Effector memory CD8-positive, alpha-beta T cell (primary cell): ENCODE measurements at regions not wholly inside any gene's neighbourhood (a gene's known extent, or its start where the extent isn't known, plus 50 kb on each side); places are given as distances from the start of the nearest gene placed in this dataset.

Experiments
- ATAC-seq: fragments of 150-1000 bp; cut with Tn5 transposase; replicated peaks from 2 replicates; pipeline ENCODE4 v1.10.0; 2021; ENCODE audit warnings: mild to moderate bottlenecking, moderate library complexity
- DNase-seq, 3 experiments: peaks; one replicate each; pipeline ENCODE4 v3.0.0; 2021
- H3K27ac Mint-ChIP-seq, 2 donors: one replicate each; pipeline ENCODE4 v1.8.0; 2022; ENCODE audit warnings: mild to moderate bottlenecking in 2 of 2, mixed read lengths in 2 of 2, moderate library complexity in 2 of 2
- H3K27me3 Mint-ChIP-seq, 2 donors: one replicate each; pipeline ENCODE4 v1.8.0; 2022; ENCODE audit warnings: mixed read lengths in 2 of 2
- H3K36me3 Mint-ChIP-seq: one replicate; pipeline ENCODE4 v1.8.0; 2022; ENCODE audit warnings: mild to moderate bottlenecking, moderate library complexity, mixed read lengths; ENCODE audit not compliant: insufficient read depth
- H3K4me1 Mint-ChIP-seq, 2 donors: one replicate each; pipeline ENCODE4 v1.8.0; 2022; ENCODE audit warnings: low read depth in 2 of 2, mixed read lengths in 2 of 2
- H3K4me3 Mint-ChIP-seq, 2 donors: one replicate each; pipeline ENCODE4 v1.8.0; 2022; ENCODE audit warnings: mild to moderate bottlenecking in 2 of 2, mixed read lengths in 2 of 2, moderate library complexity in 2 of 2
- H3K9me3 Mint-ChIP-seq, 2 donors: one replicate each; pipeline ENCODE4 v1.8.0; 2022; ENCODE audit warnings: mixed read lengths in 2 of 2

- no peak overlapping the region for H3K4me3 Mint-ChIP-seq
- H3K9me3 Mint-ChIP-seq = peaks cover 11% of the 10 kb centered on the region in 2 donors
- ATAC-seq (no peak), DNase-seq (no peak)
- no peaks in the 10 kb centered on the region for H3K36me3 Mint-ChIP-seq
- H3K27me3 Mint-ChIP-seq = no peaks in the 10 kb centered on the region
- no peak overlapping the region for H3K27ac Mint-ChIP-seq
- no peaks in the 10 kb centered on the region for H3K4me1 Mint-ChIP-seq
Observed at GRCh38 chr7:54354436-54354835, 187.7 kb upstream of the VSTM2A start.

DNA sequence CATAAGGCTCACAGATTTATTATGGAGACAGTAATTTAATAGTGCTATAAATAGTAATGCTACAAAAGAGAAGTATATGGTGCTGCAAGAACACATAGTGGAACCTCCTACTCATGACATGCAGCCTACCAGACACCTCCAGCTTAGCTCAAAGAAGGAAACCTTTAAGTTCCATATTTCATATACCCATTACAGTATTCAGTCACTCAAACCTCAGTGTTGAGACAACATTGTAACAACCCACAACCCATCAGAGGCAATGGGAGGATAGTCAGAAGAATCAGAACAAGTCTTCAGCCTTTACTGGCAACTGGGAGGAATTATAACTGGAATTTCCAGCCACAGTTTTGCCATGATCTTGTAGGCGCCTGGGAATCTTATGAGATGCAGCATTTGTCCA is 186.3 kb upstream of the VSTM2A start:
- Mint-ChIP-seq H3K27ac (no peak overlapping the region), H3K36me3 (no peaks in the 10 kb centered on the region), H3K4me3 (no peak overlapping the region), H3K4me1 (no peaks in the 10 kb centered on the region), H3K27me3 (no peaks in the 10 kb centered on the region), H3K9me3 (peaks cover 11 to 17% of the 10 kb centered on the region in 2 donors)
- ATAC-seq = no peak
- no peak for DNase-seq

- H3K27ac Mint-ChIP-seq = no peak overlapping the region
- H3K4me3 Mint-ChIP-seq = no peak overlapping the region
- DNase-seq = no peak
- H3K9me3 Mint-ChIP-seq = peaks cover 7 to 14% of the 10 kb centered on the region in 2 donors
- no peak for ATAC-seq
- H3K4me1 Mint-ChIP-seq = no peaks in the 10 kb centered on the region
- no peaks in the 10 kb centered on the region for H3K36me3 Mint-ChIP-seq
- no peaks in the 10 kb centered on the region for H3K27me3 Mint-ChIP-seq
Observed at GRCh38 chr7:54360075-54360840, 181.9 kb upstream of the VSTM2A start.

DNA sequence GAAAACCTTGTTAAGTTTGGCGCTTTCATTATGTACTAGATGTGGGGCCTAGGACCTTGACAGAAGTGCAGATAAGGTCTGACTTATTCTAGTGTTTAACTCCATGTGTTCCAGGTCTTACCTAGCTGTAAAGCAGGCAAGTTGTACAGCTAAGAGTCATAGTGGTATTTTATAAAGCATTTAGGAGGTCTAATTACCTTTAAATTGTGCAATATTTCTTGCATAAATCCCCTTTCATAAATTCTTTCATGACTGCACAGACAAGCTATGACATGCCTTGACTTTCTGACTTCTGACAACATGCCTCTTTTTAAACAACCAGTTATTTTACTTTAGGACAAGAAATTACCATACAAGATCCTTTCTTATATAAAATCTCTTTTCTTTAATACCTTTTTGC is 151.6 kb upstream of the VSTM2A start:
- Mint-ChIP-seq H3K4me1 (no peaks in the 10 kb centered on the region), H3K27ac (no peak overlapping the region), H3K36me3 (no peaks in the 10 kb centered on the region), H3K27me3 (no peaks in the 10 kb centered on the region), H3K4me3 (no peak overlapping the region), H3K9me3 (peaks cover 6% of the 10 kb centered on the region in 2 donors)
- DNase-seq (no peak), ATAC-seq (no peak)

GRCh38 chr7:54392935-54393334 is 149.2 kb upstream of the VSTM2A start:
- DNase-seq (no peak), ATAC-seq (no peak)
- no peaks in the 10 kb centered on the region for H3K36me3 Mint-ChIP-seq

DNA sequence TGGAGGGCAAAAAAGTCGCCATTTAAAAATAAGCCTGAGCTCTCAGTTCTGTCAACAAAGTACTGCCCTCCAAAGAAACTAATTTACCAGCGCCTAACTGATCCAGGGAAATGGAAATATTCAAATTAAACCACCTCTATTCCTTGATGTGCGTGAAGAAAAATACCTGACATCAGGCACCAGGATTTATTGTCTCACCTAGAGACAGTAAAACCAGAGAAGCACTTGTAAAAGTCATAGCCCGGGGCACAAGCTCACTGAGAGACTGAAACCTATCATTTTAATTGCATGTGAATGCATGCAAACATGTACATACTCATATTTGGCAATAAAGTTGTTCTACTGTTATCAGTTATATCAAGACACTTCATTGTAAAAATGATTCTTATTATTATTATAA is 147.3 kb upstream of the VSTM2A start:
- no peak for DNase-seq

More at GRCh38 chr7:54392935-54393334, 149.2 kb upstream of the VSTM2A start:
- peaks cover 0 to 6% of the 10 kb centered on the region in 2 donors for H3K9me3 Mint-ChIP-seq
- no peak overlapping the region for H3K4me3 Mint-ChIP-seq
- no peaks in the 10 kb centered on the region for H3K27me3 Mint-ChIP-seq
- no peak overlapping the region for H3K27ac Mint-ChIP-seq
- no peaks in the 10 kb centered on the region for H3K4me1 Mint-ChIP-seq

DNA sequence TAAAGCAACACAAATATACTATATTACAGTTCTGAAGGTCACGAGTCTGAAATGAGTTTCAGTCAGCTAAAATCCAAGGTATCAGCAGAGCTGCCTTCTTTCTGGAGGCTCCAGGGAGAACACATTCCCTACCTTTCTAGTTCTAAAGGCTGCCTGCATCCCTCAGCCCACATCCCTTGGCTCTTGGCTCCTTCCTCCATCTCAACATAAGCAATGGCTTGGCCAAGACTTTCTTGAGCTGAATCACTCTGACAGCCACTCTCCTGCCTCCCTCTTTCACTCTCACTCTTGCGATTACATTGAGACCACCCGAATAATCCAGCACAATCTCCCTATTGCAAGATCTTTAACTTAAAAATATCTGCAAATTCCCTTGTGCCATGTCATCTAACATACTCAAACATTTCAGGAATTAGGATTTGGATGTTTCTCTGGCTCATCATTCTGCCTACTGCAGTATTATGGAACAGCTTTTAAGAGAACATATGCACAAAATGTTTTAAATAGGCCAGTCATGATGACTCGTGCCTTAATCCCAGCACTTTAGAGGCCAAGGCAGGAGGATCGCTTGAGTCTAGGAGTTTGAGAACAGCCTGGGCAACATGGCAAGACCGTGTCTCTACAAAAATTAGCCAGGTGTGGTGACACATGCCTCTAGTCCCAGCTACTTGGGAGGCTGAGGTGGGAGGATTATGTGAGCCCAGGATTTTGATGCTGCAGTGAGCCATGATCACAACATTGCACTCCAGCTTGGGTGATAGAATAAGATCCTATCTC is 144.2 kb upstream of the VSTM2A start:
- Mint-ChIP-seq H3K4me1 (no peaks in the 10 kb centered on the region), H3K9me3 (peaks cover 6 to 10% of the 10 kb centered on the region in 2 donors), H3K27me3 (no peaks in the 10 kb centered on the region), H3K27ac (no peak overlapping the region), H3K4me3 (no peak overlapping the region), H3K36me3 (no peaks in the 10 kb centered on the region)
- DNase-seq (no peak), ATAC-seq (peak; percentile 26)

More for the DNA sequence above, 147.3 kb upstream of the VSTM2A start:
- Mint-ChIP-seq H3K27me3 (no peaks in the 10 kb centered on the region), H3K4me1 (no peaks in the 10 kb centered on the region), H3K36me3 (no peaks in the 10 kb centered on the region), H3K9me3 (peaks cover 0 to 7% of the 10 kb centered on the region in 2 donors), H3K4me3 (no peak overlapping the region), H3K27ac (no peak overlapping the region)
- peak; percentile 26 for ATAC-seq

GRCh38 chr7:54398863-54399262 is 143.3 kb upstream of the VSTM2A start:
- no peak for DNase-seq
- H3K4me3 Mint-ChIP-seq = no peak overlapping the region
- H3K4me1 Mint-ChIP-seq = no peaks in the 10 kb centered on the region
- H3K9me3 Mint-ChIP-seq = peaks cover 6 to 9% of the 10 kb centered on the region in 2 donors
- ATAC-seq = no peak
- no peaks in the 10 kb centered on the region for H3K36me3 Mint-ChIP-seq
- H3K27me3 Mint-ChIP-seq = no peaks in the 10 kb centered on the region
- H3K27ac Mint-ChIP-seq = no peak overlapping the region

DNA sequence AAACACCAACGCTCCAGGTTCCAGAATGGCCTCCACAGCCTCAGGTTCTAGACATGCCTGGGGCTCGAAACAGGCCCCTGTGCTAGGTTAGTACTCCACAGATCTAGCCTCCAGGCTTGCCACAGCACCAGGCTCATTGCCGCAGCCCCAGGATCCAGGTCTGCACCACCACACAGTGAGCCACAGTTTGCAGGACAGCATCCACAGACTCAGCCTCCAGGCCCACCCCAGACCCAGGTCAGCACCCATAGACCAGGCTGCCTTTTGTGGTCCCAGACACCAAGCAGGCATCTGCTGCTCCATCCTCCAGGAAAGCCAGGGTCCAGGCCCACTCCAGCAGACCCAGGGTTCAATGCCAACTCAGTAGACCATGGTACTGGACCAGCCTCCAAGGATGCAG is 132.3 kb upstream of the VSTM2A start:
- no peaks in the 10 kb centered on the region for H3K27me3 Mint-ChIP-seq
- DNase-seq = no peak
- no peaks in the 10 kb centered on the region for H3K4me1 Mint-ChIP-seq
- peaks cover 10 to 48% of the 10 kb centered on the region in 2 donors for H3K9me3 Mint-ChIP-seq
- ATAC-seq = no peak
- H3K27ac Mint-ChIP-seq = no peak overlapping the region
- no peaks in the 10 kb centered on the region for H3K36me3 Mint-ChIP-seq
- H3K4me3 Mint-ChIP-seq = no peak overlapping the region

- Mint-ChIP-seq H3K4me1 (no peaks in the 10 kb centered on the region), H3K9me3 (peaks cover 2 to 20% of the 10 kb centered on the region in 2 donors), H3K27ac (no peak overlapping the region), H3K27me3 (no peaks in the 10 kb centered on the region), H3K4me3 (no peak overlapping the region), H3K36me3 (no peaks in the 10 kb centered on the region)
- DNase-seq (no peak), ATAC-seq (no peak)
Observed at GRCh38 chr7:54416678-54417077, 125.5 kb upstream of the VSTM2A start.

DNA sequence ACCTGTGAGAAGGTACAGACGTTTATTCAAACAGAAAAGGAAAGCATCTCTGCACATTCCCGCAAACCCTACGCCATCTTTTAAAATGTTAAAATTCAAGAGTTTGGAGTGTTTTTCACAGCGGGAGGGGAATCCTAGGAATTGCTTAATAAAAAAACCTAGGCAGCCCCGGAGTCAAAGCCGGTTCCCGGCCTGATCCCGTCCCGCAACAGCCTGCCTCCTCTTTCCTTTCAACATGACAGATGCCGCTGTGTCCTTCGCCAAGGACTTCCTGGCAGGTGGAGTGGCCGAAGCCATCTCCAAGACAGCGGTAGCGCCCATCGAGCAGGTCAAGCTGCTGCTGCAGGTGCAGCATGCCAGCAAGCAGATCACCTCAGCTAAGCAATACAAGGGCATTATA is 123.0 kb upstream of the VSTM2A start:
- no peaks in the 10 kb centered on the region for H3K36me3 Mint-ChIP-seq

DNA sequence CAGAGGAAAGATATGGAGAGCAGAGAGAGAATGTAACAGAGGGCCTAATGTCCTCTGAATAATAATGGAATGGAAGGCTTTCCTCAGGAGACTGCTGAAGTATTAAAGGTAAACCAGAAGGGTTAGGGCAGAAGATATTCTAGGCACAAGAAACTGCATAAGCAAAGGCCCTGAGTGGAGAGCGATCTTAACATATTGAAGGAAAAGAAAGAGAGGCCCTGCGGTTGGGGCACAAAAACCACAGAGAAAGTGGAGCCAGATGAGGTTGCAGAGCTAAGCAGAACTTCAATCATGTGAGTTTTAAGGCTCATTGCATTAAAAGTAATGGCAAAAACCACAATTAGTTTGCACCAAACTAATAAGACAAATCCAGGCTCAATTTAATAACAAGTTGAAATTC is 115.8 kb upstream of the VSTM2A start:
- Mint-ChIP-seq H3K4me3 (no peak overlapping the region), H3K27ac (no peak overlapping the region), H3K9me3 (peaks cover 8 to 26% of the 10 kb centered on the region in 2 donors), H3K27me3 (no peaks in the 10 kb centered on the region), H3K4me1 (no peaks in the 10 kb centered on the region), H3K36me3 (no peaks in the 10 kb centered on the region)
- ATAC-seq = no peak
- no peak for DNase-seq

More for the DNA sequence above, 123.0 kb upstream of the VSTM2A start:
- no peak for DNase-seq
- Mint-ChIP-seq H3K27me3 (no peaks in the 10 kb centered on the region), H3K4me3 (no peak overlapping the region), H3K27ac (no peak overlapping the region), H3K4me1 (no peaks in the 10 kb centered on the region), H3K9me3 (peaks cover 7% of the 10 kb centered on the region in 2 donors)
- no peak for ATAC-seq

DNA sequence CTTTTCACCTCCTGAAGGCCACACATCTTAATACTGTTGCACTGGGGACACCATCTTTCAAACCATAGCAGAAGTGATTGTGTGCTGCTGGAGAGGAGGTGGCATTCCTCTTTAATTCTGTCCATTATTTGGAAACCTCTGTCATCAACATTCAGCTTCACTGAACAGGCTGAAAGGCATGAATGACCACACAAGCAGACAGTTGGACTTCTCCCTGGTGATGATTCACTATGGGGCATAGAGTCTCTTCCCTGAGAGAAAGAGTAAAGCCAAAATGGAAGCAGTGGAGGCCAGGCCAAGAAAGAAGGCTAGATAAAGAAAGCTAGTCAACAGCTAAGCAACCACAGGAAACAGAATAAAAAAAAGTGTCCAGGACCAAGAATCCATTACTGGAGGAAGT is 113.1 kb upstream of the VSTM2A start:
- no peak for ATAC-seq

DNA sequence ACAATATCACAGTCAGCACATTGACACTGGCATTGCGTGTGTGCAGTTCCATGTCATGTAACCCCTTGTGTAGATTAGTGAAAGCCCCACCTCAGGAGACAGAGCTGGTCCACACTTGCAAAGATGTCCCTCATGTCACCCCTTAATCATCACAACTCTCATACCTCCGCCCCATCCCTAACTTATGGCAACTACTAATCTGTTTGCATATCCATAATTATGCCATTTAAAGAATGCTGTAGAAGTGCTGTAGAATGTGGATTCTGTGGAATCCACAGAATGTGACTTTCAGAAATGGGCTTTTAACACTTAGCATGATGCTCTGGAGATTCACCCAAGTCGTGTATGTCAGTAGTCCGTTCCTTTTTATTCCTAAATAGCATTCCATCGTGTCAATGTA is 102.8 kb upstream of the VSTM2A start:
- Mint-ChIP-seq H3K4me3 (no peak overlapping the region), H3K4me1 (no peaks in the 10 kb centered on the region), H3K27ac (no peak overlapping the region), H3K36me3 (no peaks in the 10 kb centered on the region), H3K9me3 (peaks cover 5 to 11% of the 10 kb centered on the region in 2 donors), H3K27me3 (no peaks in the 10 kb centered on the region)
- DNase-seq (no peak), ATAC-seq (no peak)

More for the DNA sequence above, 113.1 kb upstream of the VSTM2A start:
- Mint-ChIP-seq H3K27me3 (no peaks in the 10 kb centered on the region), H3K4me1 (no peaks in the 10 kb centered on the region), H3K36me3 (no peaks in the 10 kb centered on the region), H3K9me3 (peaks cover 5 to 33% of the 10 kb centered on the region in 2 donors), H3K27ac (no peak overlapping the region), H3K4me3 (no peak overlapping the region)
- DNase-seq = no peak
